IPS-20b (cell line): ENCODE measurements at regions not wholly inside any gene's neighbourhood (a gene's known extent, or its start where the extent isn't known, plus 50 kb on each side); places are given as distances from the start of the nearest gene placed in this dataset.
"Not testable (repeated sequence)": the region's sequence is repeated elsewhere in the genome, so short reads cannot be mapped to it uniquely, and the experiment has no call there.

ENCODE experiments used
- H3K27ac ChIP-seq: one replicate; pipeline ENCODE4 v1.5.1; 2013; ENCODE audit warnings: low read length
- H3K27me3 ChIP-seq: 2 replicates; pipeline ENCODE4 v1.6.1; 2013; ENCODE audit warnings: mild to moderate bottlenecking, low read length, inconsistent platforms; ENCODE audit not compliant: insufficient read depth
- H3K36me3 ChIP-seq: 2 replicates; pipeline ENCODE4 v1.6.1; 2013; ENCODE audit warnings: low read depth, mild to moderate bottlenecking, inconsistent platforms, low read length, moderate library complexity; ENCODE audit not compliant: insufficient read depth
- H3K4me1 ChIP-seq: 2 replicates; pipeline ENCODE4 v1.6.1; 2013; ENCODE audit warnings: mild to moderate bottlenecking, control low read depth, inconsistent platforms, low read length, moderate library complexity; ENCODE audit not compliant: insufficient read depth
- H3K4me3 ChIP-seq: 2 replicates; pipeline ENCODE4 v1.5.1; 2013; ENCODE audit warnings: mild to moderate bottlenecking, low read length, inconsistent platforms
- H3K9ac ChIP-seq: 2 replicates; pipeline ENCODE4 v1.6.1; 2013; ENCODE audit warnings: low read depth, mild to moderate bottlenecking, inconsistent platforms, low read length, moderate library complexity
- H3K9me3 ChIP-seq: 2 replicates; pipeline ENCODE4 v1.6.1; 2013; ENCODE audit warnings: mild to moderate bottlenecking, low read depth, low read length, inconsistent platforms; ENCODE audit not compliant: insufficient read depth

GRCh38 chr9:42421630-42422029 lies 238.2 kb downstream of the SPATA31A6 start:
- not testable (repeated sequence) for H3K36me3 ChIP-seq, H3K9ac ChIP-seq, H3K27ac ChIP-seq, H3K27me3 ChIP-seq, H3K4me3 ChIP-seq, H3K4me1 ChIP-seq, H3K9me3 ChIP-seq

GRCh38 chr9:42430674-42431615 lies 247.5 kb downstream of the SPATA31A6 start:
- H3K4me1 ChIP-seq, H3K27me3 ChIP-seq, H3K9ac ChIP-seq, H3K4me3 ChIP-seq, H3K9me3 ChIP-seq, H3K36me3 ChIP-seq, H3K27ac ChIP-seq: not testable (repeated sequence)

- H3K36me3 ChIP-seq, H3K4me3 ChIP-seq, H3K9ac ChIP-seq, H3K4me1 ChIP-seq, H3K9me3 ChIP-seq, H3K27me3 ChIP-seq, H3K27ac ChIP-seq: not testable (repeated sequence)
Measured at GRCh38 chr9:42431616-42432010, 248.2 kb downstream of the SPATA31A6 start.

DNA sequence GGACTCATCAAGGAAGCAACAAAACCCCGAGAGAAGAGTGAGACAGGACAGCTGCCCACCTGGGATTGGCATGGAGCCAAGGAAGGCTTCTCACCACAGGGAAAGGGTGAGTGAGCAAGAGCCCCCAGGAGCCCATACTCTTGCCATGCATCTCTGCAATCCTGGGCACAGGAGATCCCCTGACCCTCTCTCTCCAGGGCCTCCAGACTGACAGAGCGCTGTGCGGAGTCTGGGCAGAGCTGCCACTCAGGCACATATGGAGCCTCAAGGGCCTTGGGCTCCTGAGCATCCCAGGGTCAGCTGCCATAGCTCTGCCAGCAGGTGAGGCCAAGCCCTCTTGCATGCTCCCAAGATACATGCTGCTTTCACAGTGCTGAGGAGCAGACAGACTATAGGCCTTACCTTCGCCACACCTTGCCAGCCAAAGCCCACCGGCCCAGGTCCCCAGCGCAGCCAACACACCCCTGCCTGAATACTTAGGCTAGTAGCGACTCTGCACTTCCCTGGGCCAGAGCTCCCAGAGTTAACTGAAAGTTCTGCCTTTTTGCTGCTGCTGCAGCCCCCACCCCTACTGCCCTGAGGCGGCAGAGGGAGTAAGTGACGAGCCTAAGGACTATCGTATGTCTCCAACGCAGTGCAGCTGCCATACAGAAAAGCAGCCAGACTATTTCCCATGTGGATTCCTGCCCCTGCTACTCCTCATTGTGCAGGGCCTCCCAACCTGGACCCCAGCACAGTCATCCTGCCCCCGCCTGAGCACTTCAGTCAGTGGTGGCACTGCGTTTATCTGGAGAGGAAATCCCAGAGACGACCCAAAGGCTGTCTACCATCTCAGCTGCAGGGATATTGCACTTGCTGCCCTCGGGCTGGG lies 251.6 kb downstream of the SPATA31A6 start:
- not testable (repeated sequence) for H3K27ac ChIP-seq, H3K4me3 ChIP-seq, H3K4me1 ChIP-seq, H3K9me3 ChIP-seq, H3K9ac ChIP-seq, H3K27me3 ChIP-seq, H3K36me3 ChIP-seq

DNA sequence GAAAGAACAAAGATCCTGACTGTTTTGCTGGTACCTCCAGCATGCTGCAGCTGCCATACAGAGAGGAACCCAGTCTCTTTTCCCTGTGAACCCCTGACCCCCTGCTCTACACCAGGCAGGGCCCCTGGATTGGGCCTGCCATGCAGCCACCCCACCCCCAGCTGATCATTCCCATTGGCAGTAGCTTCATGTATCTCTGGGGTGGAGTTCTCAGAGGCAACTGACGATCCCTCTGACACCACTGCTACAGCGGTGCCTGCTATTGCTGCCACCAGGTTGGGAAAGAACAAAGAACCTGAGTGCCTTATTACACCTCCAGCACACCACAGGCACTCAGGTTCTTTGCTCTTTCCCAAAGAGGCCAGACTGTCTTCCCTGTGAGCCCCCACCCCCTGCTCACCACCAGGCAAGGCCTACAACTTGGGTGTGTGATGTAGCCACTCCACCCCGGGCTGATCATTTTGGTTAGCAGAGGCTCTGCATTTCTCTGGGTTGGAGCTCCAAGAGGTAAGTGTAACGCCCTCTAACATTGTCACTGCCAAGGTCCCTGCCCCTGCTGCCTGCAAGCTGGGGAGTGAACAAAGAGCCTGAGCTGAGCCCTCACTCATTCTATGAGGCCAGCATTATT lies 252.4 kb downstream of the SPATA31A6 start:
- H3K27me3 ChIP-seq, H3K9ac ChIP-seq, H3K36me3 ChIP-seq, H3K4me1 ChIP-seq, H3K4me3 ChIP-seq, H3K9me3 ChIP-seq, H3K27ac ChIP-seq: not testable (repeated sequence)

GRCh38 chr9:42437057-42437759 lies 253.7 kb downstream of the SPATA31A6 start:
- H3K4me1 ChIP-seq, H3K9me3 ChIP-seq, H3K4me3 ChIP-seq, H3K27me3 ChIP-seq, H3K36me3 ChIP-seq, H3K9ac ChIP-seq, H3K27ac ChIP-seq: not testable (repeated sequence)

DNA sequence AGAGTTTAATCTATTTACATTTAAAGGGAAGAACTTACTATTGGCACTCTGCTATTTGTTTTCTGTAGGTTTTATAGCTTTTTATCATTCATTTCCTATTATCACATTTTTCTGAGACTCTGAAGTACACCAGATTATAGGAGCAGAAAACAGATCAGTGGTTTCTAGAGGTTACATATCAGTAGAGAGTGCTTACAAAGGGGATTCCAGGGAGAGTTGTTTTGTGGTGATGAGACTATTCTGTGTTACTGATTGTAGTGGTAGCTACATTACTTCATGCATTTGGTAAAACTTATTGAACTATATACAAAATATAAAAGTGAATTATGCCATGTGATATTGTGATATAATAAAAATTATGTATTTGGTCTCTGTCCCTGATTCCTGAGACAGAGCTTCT lies 259.2 kb downstream of the SPATA31A6 start:
- H3K27ac ChIP-seq, H3K4me3 ChIP-seq, H3K4me1 ChIP-seq, H3K9me3 ChIP-seq, H3K9ac ChIP-seq, H3K36me3 ChIP-seq, H3K27me3 ChIP-seq: not testable (repeated sequence)

- not testable (repeated sequence) for H3K36me3 ChIP-seq, H3K4me3 ChIP-seq, H3K27ac ChIP-seq, H3K27me3 ChIP-seq, H3K4me1 ChIP-seq, H3K9me3 ChIP-seq, H3K9ac ChIP-seq
Measured at GRCh38 chr9:42443414-42443813, 260.0 kb downstream of the SPATA31A6 start.

GRCh38 chr9:42461436-42461835 lies 278.0 kb downstream of the SPATA31A6 start:
- not testable (repeated sequence) for H3K36me3 ChIP-seq, H3K9ac ChIP-seq, H3K4me3 ChIP-seq, H3K4me1 ChIP-seq, H3K27me3 ChIP-seq, H3K9me3 ChIP-seq, H3K27ac ChIP-seq

DNA sequence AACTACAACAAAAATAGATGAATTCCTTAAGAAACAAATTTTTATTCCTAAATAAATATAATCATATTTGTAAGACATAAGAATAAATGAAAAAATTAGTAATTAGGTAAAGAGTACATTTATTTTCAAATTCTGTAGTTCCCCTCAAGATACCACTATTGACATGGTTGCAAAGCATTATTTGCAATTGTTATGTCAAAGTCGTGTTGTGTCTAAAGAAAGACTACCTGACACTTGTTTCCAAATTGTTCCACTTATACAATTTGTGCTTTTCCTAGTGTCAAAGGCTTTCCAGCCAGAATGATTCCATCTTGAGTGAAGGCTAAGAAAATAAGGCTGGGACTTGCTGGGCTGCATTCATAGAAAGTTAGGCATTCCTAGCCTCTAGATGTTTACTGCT lies 278.4 kb downstream of the SPATA31A6 start:
- H3K27ac ChIP-seq = not testable (repeated sequence)

GRCh38 chr9:42463981-42464380 lies 280.5 kb downstream of the SPATA31A6 start:
- not testable (repeated sequence) for H3K36me3 ChIP-seq, H3K9me3 ChIP-seq, H3K4me3 ChIP-seq, H3K9ac ChIP-seq, H3K27ac ChIP-seq, H3K4me1 ChIP-seq, H3K27me3 ChIP-seq

More for the DNA sequence above, 278.4 kb downstream of the SPATA31A6 start:
- H3K4me1 ChIP-seq, H3K9me3 ChIP-seq, H3K27me3 ChIP-seq, H3K36me3 ChIP-seq, H3K9ac ChIP-seq, H3K4me3 ChIP-seq: not testable (repeated sequence)
